NCI-H748 treated with DMSO at 0.1 percent for 48 hours (cell line): ENCODE measurements at regions not wholly inside any gene's neighbourhood (a gene's known extent, or its start where the extent isn't known, plus 50 kb on each side); places are given as distances from the start of the nearest gene placed in this dataset.
A peak's percentile ranks its signal among the peaks of the same experiment; 100 is the strongest.

Experiments
- DNase-seq: peaks from one replicate; lab custom pipeline; 2025; lab: John Stamatoyannopoulos, UW

DNA sequence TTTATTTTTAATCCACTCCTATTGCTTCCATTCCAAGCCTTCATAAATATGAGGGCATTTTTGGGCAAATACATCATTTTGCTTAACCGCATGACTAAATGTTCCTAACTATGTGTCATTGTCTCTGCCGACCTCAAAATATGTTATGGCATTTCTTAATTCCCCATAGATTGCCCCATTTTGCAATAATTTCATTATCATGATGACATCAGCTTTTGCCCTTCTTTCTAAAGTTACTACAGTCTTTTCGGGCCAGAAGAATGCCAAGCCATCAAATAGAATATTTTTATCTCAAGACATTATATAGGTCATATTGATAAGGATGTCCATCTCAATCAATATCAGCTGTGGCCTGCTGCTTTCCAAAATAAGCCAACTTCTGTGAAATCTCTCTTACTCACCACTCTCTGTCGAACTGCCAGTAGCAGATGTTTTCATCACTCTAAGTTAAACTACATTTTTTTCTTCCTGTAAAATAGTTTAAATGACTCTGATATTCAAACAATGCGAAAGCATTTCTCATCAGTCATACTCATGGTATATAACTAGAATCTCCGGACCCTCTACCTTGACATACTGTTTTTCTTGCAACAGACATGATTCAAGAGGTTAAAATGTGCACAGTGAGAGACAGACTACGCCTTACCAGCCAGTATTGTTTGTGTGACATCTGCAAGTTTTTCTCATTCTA lies 1254.6 kb upstream of the CELF2 start:
- no peak for DNase-seq

- DNase-seq: no peak
Observed at GRCh38 chr10:9766762-9767161, 1250.9 kb upstream of the CELF2 start.

GRCh38 chr10:9781666-9782065 lies 1236.0 kb upstream of the CELF2 start:
- no peak for DNase-seq

- DNase-seq: no peak
Observed at GRCh38 chr10:9786101-9786500, 1231.6 kb upstream of the CELF2 start.

DNA sequence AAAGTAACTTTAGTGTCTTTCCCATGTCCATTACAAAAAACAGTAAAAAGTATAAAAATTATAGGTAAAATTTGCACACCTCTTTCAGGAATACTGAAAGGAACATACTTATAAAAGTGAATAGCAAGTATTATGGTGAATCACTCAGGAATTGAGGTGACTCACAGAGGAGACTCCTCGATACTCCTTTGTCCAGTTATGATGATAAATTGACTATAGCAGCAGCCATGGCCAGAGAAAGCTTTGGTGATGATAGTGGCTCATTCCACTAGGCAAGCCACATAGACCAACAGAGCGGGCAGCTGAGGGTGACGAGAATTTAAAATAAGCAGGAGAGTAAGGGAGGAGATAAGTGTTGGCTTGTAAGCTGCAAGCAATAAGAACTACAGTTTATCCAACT lies 1231.1 kb upstream of the CELF2 start:
- DNase-seq: no peak

DNA sequence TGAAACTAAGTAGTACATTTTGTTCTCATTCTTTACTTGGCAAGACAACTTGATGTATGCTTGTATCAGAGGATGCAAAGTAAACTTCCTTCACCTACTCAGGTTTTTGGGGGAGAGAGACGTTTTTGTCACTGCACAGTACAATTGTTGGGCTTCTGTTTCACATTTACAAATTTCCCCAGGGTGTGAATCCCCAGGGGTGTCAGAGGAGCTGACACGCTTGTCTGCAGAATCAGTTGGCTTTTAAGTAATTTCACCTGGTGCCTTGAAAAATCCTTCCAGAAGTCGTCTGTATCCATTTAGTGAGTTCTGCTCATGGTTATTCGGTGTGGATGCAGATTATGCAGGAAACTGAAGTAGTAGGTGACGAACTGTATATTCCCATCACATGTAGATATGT lies 1227.7 kb upstream of the CELF2 start:
- DNase-seq: no peak

- DNase-seq: no peak
Observed at GRCh38 chr10:9792181-9792580, 1225.5 kb upstream of the CELF2 start.

DNA sequence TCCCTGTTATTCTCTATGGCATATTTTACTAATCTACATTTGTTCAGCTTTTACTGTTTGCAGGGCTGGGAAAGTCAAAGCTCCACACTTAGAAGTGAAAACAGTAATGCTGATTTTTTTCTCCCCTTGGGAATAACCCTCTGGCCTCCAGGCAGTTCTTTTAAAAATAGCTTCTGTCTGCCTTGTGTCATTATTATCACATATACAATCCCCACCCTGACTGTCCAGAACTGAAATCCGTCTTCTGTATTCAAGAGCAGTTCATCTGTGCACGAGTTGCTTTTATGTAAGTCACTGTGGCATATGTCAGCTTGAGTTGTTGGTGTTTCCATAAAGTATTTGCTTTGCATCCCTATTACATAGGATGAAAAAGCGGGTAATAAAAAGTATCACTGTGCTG lies 1221.1 kb upstream of the CELF2 start:
- DNase-seq: no peak

DNA sequence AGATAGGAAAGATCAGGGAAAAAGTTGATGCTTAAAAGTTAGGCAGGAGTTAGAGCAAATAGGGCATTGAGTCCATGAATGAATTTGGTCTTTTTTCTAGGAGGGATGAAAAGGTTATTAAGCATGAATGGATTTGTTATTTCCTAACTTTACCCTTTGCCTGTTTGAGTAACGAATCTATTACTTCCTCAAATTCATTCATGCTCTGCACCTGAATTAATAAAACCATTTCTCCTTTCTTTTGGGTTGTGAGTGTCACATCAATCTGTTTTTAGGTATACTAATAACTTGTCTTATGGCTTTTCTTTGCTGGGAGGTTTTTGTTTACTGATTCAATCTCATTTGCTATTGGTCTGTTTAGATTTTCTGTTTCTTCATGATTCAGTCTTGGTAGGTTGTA lies 1217.7 kb upstream of the CELF2 start:
- no peak for DNase-seq

DNA sequence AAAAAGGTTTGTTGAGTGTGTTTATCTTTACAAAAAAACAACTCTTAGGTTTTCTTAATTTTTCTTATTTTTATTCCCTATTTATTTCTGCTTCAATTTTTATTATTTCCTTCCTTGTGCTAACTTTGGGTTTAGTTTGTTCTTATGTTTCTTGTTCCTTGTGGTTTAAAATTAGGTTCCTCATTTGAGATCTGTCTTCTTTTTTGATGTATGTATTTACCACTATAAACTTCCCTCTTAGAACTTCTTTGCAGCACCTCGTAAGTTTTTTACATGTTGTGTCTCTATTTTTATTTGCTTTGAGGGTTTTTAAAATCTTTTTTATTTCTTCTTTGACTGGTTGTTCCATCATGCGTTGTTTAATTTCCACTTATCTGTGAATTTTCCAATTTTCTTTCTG lies 1217.1 kb upstream of the CELF2 start:
- no peak for DNase-seq

GRCh38 chr10:9807846-9808245 lies 1209.8 kb upstream of the CELF2 start:
- DNase-seq: no peak

- no peak for DNase-seq
Observed at GRCh38 chr10:9811601-9812000, 1206.1 kb upstream of the CELF2 start.

- no peak for DNase-seq
Observed at GRCh38 chr10:9814285-9814864, 1203.3 kb upstream of the CELF2 start.

DNA sequence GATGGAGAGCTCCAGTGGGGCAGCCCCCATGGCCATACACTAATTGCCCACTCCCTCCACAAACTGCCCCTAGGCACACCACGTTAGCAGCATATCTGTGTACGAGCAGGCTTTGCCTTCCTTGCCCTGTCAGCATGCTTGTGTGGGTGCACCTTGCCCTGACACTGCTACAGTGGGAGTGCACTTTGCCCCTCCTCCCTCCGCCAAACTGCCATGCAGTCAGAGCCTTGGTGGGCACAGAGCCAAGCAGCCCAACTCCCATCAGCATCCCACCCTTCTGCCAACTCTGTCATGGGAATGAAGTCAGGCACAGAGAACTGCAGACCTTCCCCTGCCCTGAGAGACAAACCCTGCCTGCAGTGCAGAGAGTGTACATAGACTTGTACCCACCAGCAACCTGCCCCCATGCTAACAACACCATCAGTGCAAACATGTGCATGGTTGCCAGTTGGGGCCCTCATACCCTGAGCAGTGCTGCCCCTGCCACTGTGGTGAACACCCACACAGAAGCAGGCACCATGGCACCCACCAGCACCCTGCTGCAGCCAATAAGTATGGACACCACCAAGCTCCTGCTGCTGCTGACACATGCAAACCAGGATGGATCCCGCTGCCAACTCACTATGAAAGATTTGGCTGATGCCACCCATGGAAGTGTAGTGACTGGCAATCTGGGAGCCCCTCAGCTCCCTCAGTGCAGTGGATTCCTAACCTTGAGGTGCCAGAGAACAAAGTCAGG lies 1197.7 kb upstream of the CELF2 start:
- no peak for DNase-seq

- DNase-seq: no peak
Observed at GRCh38 chr10:9823268-9823930, 1194.3 kb upstream of the CELF2 start.

DNA sequence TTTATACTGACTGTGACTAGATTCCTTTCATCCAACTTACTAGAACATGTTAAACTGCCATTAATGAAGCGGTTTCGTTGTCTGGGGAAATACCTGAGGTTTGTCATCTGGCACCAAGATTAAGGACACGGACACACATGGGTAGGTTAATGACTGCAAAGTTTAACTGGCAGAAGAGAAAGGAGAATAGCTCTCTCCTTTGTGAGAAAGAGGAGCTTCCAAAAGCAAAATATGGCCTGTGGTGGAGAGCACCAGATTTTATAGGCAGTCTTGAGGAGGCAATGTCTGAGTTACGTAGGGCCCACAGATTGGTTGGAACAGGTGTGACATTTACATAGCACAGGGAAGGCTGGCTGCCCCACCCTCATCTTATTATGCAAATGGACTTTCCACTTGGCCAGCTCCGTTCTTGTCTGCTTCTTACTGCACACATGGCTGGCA lies 1193.0 kb upstream of the CELF2 start:
- DNase-seq: no peak

DNA sequence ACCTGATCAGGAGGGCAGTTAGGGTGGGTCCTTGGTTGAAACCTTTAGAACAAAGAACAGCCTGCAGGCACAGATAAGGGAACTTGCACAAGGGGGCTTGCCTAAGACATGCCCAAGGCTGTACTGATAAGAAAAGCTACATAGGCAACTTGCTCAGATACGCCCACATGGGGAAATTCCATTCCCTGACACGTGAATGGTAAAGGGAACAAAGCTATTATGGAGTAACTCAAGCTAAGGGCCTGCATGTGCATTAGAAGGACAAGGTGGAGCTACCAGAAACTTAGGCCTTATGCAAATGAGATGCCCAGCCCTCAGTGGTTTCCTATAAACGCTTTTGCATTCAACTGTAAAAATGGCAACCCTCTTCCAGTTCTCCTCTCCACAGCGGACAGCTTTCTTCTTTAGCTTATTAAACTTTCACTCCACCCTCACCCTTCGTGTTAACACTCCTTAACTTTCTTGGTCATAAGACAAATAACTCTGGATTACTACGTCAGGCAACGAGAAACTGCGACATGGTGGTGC lies 1192.1 kb upstream of the CELF2 start:
- no peak for DNase-seq

GRCh38 chr10:9828110-9828509 lies 1189.6 kb upstream of the CELF2 start:
- no peak for DNase-seq

GRCh38 chr10:9833942-9834341 lies 1183.7 kb upstream of the CELF2 start:
- DNase-seq: peak; percentile 16

DNA sequence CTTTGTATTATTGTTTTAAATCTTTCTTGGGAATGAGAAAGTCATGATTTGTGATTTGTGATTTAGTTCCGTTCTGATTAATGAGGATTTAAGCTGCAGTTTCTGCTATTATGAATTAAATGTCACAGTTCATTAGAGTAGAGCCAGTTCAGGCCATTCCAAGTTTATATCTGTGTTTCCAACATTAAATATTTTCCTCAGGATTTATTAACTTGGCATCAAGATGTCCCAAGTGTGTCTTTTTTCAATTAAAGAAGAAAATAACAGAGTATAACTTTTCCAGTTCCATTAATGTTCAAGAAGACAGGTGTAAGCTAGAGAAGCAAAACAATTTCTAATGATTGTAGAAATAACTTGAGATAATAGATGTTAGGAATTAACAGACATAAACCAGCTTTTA lies 1183.2 kb upstream of the CELF2 start:
- no peak for DNase-seq

DNA sequence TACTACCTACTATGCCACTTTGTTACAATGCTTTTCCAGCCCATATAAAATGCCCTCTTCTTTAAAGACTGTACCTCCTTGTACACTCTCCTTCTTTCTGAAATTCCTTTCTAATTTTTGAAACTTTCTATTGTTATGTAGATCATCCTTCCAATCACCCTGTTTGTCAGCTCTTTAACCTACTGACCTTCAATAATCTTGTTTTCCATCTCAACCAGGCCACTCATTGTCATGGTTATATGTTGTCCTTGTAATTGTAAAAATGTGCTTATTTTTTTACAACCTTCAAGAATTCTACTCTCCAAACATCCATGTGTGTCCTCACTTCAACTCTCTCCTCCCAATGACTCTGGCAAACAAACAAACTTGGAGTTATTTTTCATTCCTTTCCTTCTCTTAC lies 1172.6 kb upstream of the CELF2 start:
- DNase-seq: no peak

DNA sequence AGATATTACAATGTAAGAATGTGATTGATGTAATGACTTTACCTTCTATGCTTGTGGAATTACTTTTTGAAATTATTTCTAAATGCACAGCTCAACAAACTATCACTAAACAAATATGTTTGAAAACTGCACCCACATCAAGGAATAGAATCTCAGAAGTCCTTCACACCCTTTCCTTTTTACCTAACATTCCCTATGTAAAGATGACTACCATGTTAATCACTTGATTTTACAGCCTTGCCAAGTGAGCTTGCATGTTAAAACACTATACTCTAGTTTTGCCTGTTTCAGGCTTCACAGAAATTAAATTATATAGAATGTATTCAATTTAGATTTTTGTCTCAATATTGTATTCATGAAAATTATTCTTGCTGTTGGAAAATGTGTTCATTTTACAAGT lies 1169.4 kb upstream of the CELF2 start:
- no peak for DNase-seq

DNA sequence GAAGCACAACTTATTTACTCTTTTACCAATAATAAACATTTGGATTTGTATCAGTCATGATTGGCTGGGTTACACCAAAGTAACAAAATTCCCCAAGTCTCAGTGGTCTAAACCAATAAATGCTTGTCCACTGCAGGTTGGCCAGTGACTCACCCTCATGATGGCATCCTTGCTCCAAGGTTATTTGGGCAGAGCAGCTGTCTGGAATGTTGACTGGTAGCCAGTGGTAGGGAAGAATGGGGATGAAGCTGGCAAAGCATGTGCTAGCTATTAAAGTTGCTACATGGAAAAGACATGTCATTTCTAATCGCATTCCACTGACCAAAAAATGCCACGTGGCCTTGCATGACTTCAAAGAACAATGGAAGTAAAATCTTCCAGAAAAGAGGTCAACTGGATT lies 1168.7 kb upstream of the CELF2 start:
- no peak for DNase-seq
